ENCODE measurements at regions not wholly inside any gene's neighbourhood (a gene's known extent, or its start where the extent isn't known, plus 50 kb on each side); places are given as distances from the start of the nearest gene placed in this dataset.

GRCh38 chr17:33352526-33352925 lies 59.4 kb upstream of the ASIC2 start:
- no peak for TF ChIP-seq CTCF (IDR thresholded peaks at IDR 0.05)
- no peaks in the 10 kb centered on the region for H3K4me1 ChIP-seq
- H3K27me3 ChIP-seq = no peaks in the 10 kb centered on the region
- no peaks in the 10 kb centered on the region for H3K9me3 ChIP-seq
- H3K36me3 ChIP-seq = no peaks in the 10 kb centered on the region
- no peak overlapping the region for H3K27ac ChIP-seq
- H3K4me3 ChIP-seq = no peak overlapping the region
- DNase-seq (ENCODE audit: low spot score) = no peak

GRCh38 chr17:33356266-33356665 lies 63.2 kb upstream of the ASIC2 start:
- Histone ChIP-seq H3K9me3 (no peaks in the 10 kb centered on the region), H3K4me3 (no peak overlapping the region), H3K4me1 (no peaks in the 10 kb centered on the region), H3K27me3 (peaks cover 0 to 7% of the 10 kb centered on the region in 2 donors), H3K36me3 (no peaks in the 10 kb centered on the region), H3K27ac (no peak overlapping the region)
- no peak for TF ChIP-seq CTCF (IDR thresholded peaks at IDR 0.05)
- DNase-seq (ENCODE audit: low spot score) = no peak

- Histone ChIP-seq H3K27ac (no peak overlapping the region), H3K4me1 (no peaks in the 10 kb centered on the region), H3K9me3 (no peaks in the 10 kb centered on the region), H3K4me3 (no peak overlapping the region), H3K36me3 (no peaks in the 10 kb centered on the region), H3K27me3 (peaks cover 0 to 7% of the 10 kb centered on the region in 2 donors)
- DNase-seq (ENCODE audit: low spot score) = no peak
- no peak for TF ChIP-seq CTCF (IDR thresholded peaks at IDR 0.05)
Observed at GRCh38 chr17:33363475-33363874, 70.4 kb upstream of the ASIC2 start.

- no peaks in the 10 kb centered on the region for H3K36me3 ChIP-seq
- H3K9me3 ChIP-seq = no peaks in the 10 kb centered on the region
- no peaks in the 10 kb centered on the region for H3K27me3 ChIP-seq
- no peaks in the 10 kb centered on the region for H3K4me1 ChIP-seq
- no peak overlapping the region for H3K4me3 ChIP-seq
- DNase-seq (ENCODE audit: low spot score) = no peak
- H3K27ac ChIP-seq = no peak overlapping the region
- no peak for TF ChIP-seq CTCF (IDR thresholded peaks at IDR 0.05)
Observed at GRCh38 chr17:33366960-33367359, 73.9 kb upstream of the ASIC2 start.

GRCh38 chr17:33369149-33369548 lies 76.1 kb upstream of the ASIC2 start:
- H3K27me3 ChIP-seq = no peaks in the 10 kb centered on the region
- no peaks in the 10 kb centered on the region for H3K36me3 ChIP-seq
- no peak for TF ChIP-seq CTCF (IDR thresholded peaks at IDR 0.05)
- H3K27ac ChIP-seq = no peak overlapping the region
- no peaks in the 10 kb centered on the region for H3K4me1 ChIP-seq
- no peak for DNase-seq (ENCODE audit: low spot score)
- H3K4me3 ChIP-seq = no peak overlapping the region
- H3K9me3 ChIP-seq = no peaks in the 10 kb centered on the region

GRCh38 chr17:33369876-33370275 lies 76.8 kb upstream of the ASIC2 start:
- Histone ChIP-seq H3K27me3 (no peaks in the 10 kb centered on the region), H3K36me3 (no peaks in the 10 kb centered on the region), H3K4me3 (no peak overlapping the region), H3K27ac (no peak overlapping the region), H3K9me3 (no peaks in the 10 kb centered on the region), H3K4me1 (no peaks in the 10 kb centered on the region)
- no peak for TF ChIP-seq CTCF (IDR thresholded peaks at IDR 0.05)
- DNase-seq (ENCODE audit: low spot score) = no peak
